GM23338 (cell line): ENCODE measurements at regions not wholly inside any gene's neighbourhood (a gene's known extent, or its start where the extent isn't known, plus 50 kb on each side); places are given as distances from the start of the nearest gene placed in this dataset.

ENCODE experiments used
- CTCF ChIP-seq, 2 experiments: fragments of 200-600 bp in 1 of 2; sonication (generic) in 1 of 2; conservative IDR thresholded peaks; 2 replicates each; pipeline versions ENCODE4 v1.5.1 to v1.6.1; 2016 to 2017; ENCODE audit warnings: antibody characterized with exemption in 2 of 2, low read depth in 2 of 2, mild to moderate bottlenecking in 2 of 2, moderate library complexity in 1 of 2
- EZH2 ChIP-seq: fragments of 200-600 bp; sonication (generic); IDR thresholded peaks from one replicate; pipeline ENCODE4 v1.8.0; 2017; ENCODE audit warnings: antibody characterized with exemption, mild to moderate bottlenecking, low read depth; ENCODE audit not compliant: unreplicated experiment
- EZH2phosphoT487 ChIP-seq: fragments of 200-600 bp; sonication (generic); IDR thresholded peaks from one replicate; pipeline ENCODE4 v1.8.1; 2018; ENCODE audit warnings: antibody characterized with exemption; ENCODE audit not compliant: unreplicated experiment
- NANOG ChIP-seq: IDR thresholded peaks from 2 replicates; pipeline ENCODE4 v1.6.1; 2016; ENCODE audit warnings: antibody characterized with exemption, borderline replicate concordance
- POLR2AphosphoS5 ChIP-seq: IDR thresholded peaks from 2 replicates; pipeline ENCODE4 v1.6.1; 2016; ENCODE audit warnings: antibody characterized with exemption, low read depth
- REST ChIP-seq: IDR thresholded peaks from one replicate; pipeline ENCODE4 v1.6.1; 2018; ENCODE audit warnings: antibody characterized with exemption; ENCODE audit not compliant: unreplicated experiment
- STAT1 ChIP-seq: IDR thresholded peaks from one replicate; pipeline ENCODE4 v1.6.1; 2016; ENCODE audit warnings: antibody characterized with exemption; ENCODE audit not compliant: unreplicated experiment

DNA sequence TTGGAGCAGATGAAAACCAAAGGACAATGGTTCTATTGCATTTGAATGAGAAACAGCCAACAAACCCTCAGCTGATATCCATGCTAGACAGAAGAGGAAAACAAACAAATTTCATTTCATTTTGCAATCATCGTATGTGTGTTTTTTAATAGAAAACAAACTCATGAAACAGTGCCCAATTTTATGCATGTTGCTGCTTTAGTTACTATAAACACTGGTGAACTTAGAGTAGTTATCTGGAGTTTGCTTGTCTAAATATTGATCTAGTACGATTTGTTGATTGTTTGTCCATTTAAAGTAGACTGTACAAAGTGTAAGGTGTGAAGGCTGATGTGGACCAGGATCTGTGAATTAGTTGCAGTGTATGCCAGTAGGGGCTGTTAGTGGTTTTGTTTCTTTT lies 166.6 kb downstream of the KITLG start:
- TF ChIP-seq POLR2AphosphoS5 = no peak
- TF ChIP-seq REST = no peak
- TF ChIP-seq CTCF (conservative IDR thresholded peaks at IDR 0.05; ENCODE audit: low read depth in 2 of 2) = no peak
- TF ChIP-seq EZH2phosphoT487 = no peak
- no peak for TF ChIP-seq STAT1
- no peak for TF ChIP-seq EZH2
- no peak for TF ChIP-seq NANOG
